ENCODE measurements at regions not wholly inside any gene's neighbourhood (a gene's known extent, or its start where the extent isn't known, plus 50 kb on each side); places are given as distances from the start of the nearest gene placed in this dataset.

- TF ChIP-seq CTCF (IDR thresholded peaks at IDR 0.05): no peak
- no peak for TF ChIP-seq ZFX (IDR thresholded peaks at IDR 0.05; ENCODE audit: borderline replicate concordance)
Measured at GRCh38 chr4:136763919-136764318, 768.4 kb downstream of the PCDH18 start.
